HL-60 (cell line): ENCODE measurements at regions not wholly inside any gene's neighbourhood (a gene's known extent, or its start where the extent isn't known, plus 50 kb on each side); places are given as distances from the start of the nearest gene placed in this dataset.

Experiments
- POLR2AphosphoS5 ChIP-seq: IDR thresholded peaks from 2 replicates; pipeline ENCODE4 v1.6.1; 2012; ENCODE audit warnings: low read depth
- TF ChIP-seq, protein P1 (sequence below): IDR thresholded peaks from one replicate; pipeline ENCODE4 v1.5.1; 2011; ENCODE audit warnings: low read length, control low read depth, inconsistent platforms; ENCODE audit not compliant: insufficient read depth

DNA sequence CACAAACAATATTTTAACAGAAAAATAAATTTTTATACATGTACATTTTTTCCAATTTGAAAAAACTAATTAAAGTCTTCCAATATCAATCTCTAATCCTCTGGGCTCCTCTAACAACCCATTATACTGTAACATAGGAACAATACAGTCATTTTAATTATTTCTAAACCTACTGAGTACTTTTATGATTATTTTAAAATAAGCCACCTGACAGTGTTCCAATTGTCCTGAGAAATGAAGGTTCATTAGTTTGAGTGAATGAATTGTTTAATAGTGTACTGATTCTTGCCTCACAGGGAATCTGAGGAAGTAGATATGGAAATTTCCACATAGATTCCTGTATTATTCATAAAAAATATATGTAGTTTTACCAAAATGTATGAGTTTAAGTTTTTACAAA is 123.1 kb upstream of the EYS start:
- TF ChIP-seq, protein P1, sequence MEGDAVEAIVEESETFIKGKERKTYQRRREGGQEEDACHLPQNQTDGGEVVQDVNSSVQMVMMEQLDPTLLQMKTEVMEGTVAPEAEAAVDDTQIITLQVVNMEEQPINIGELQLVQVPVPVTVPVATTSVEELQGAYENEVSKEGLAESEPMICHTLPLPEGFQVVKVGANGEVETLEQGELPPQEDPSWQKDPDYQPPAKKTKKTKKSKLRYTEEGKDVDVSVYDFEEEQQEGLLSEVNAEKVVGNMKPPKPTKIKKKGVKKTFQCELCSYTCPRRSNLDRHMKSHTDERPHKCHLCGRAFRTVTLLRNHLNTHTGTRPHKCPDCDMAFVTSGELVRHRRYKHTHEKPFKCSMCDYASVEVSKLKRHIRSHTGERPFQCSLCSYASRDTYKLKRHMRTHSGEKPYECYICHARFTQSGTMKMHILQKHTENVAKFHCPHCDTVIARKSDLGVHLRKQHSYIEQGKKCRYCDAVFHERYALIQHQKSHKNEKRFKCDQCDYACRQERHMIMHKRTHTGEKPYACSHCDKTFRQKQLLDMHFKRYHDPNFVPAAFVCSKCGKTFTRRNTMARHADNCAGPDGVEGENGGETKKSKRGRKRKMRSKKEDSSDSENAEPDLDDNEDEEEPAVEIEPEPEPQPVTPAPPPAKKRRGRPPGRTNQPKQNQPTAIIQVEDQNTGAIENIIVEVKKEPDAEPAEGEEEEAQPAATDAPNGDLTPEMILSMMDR = no peak
- no peak for TF ChIP-seq POLR2AphosphoS5
